ENCODE measurements at regions not wholly inside any gene's neighbourhood (a gene's known extent, or its start where the extent isn't known, plus 50 kb on each side); places are given as distances from the start of the nearest gene placed in this dataset.
A peak's percentile ranks its signal among the peaks of the same experiment; 100 is the strongest.

GRCh38 chr18:76656925-76657827, 162.1 kb upstream of the ZNF516 start:
- Histone ChIP-seq H3K56ac (replicated peaks; ENCODE audit: insufficient read length, low read depth, low read length) (no peak overlapping the region), H4K5ac (ENCODE audit: insufficient read length, low read depth, low read length) (no peak overlapping the region), H3K4me1 (replicated peaks in 1 of 4; ENCODE audit: control insufficient read depth in 3 of 4, insufficient read depth in 4 of 4, low read length in 3 of 4) (no peaks in the 10 kb centered on the region), H3K23ac (ENCODE audit: insufficient read length) (no peak overlapping the region), H3K23me2 (ENCODE audit: low read depth, low read length) (no peaks in the 10 kb centered on the region), H3K79me1 (ENCODE audit: low read depth, low read length) (no peaks in the 10 kb centered on the region), H2BK5ac (ENCODE audit: low read depth, low read length) (no peak overlapping the region), H2BK20ac (ENCODE audit: low read length) (peak overlapping the region; percentile 49; the same call in 1 of the 2 replicates), H4K8ac (ENCODE audit: extremely low read depth, insufficient read depth, low read length) (no peak overlapping the region), H3K9me3 (ENCODE audit: insufficient read depth in 2 of 2, low read depth in 1 of 2, low read length in 1 of 2) (no peaks in the 10 kb centered on the region), H2AFZ (ENCODE audit: low read length) (no peak overlapping the region), H3K27ac (ENCODE audit: low read depth, low read length) (no peak overlapping the region), H4K20me1 (replicated peaks in 1 of 2; ENCODE audit: control insufficient read depth in 1 of 2, insufficient read depth in 2 of 2, low read length in 2 of 2) (no peaks in the 10 kb centered on the region), H3K27me3 (replicated peaks in 1 of 4; ENCODE audit: control insufficient read depth in 3 of 4, extremely low read depth in 1 of 4, insufficient read depth in 3 of 4, low read length in 3 of 4) (no peaks in the 10 kb centered on the region), H3K4ac (replicated peaks; ENCODE audit: insufficient read length, low read depth, low read length) (no peak overlapping the region), H2AK5ac (ENCODE audit: low read depth, low read length) (no peak overlapping the region), H2BK15ac (ENCODE audit: low read length) (no peak overlapping the region), H3K4me2 (ENCODE audit: insufficient read depth in 1 of 2, low read depth in 2 of 2, low read length in 2 of 2) (no peak overlapping the region), H3K36me3 (ENCODE audit: control insufficient read depth in 2 of 4, insufficient read depth in 4 of 4, low read length in 3 of 4) (no peaks in the 10 kb centered on the region), H2BK120ac (replicated peaks; ENCODE audit: low read depth, low read length) (no peak overlapping the region), H3K4me3 (ENCODE audit: extremely low read depth in 1 of 4, insufficient read depth in 2 of 4, low read depth in 3 of 4, low read length in 4 of 4) (no peak overlapping the region), H4K91ac (replicated peaks; ENCODE audit: insufficient read length, low read length) (no peak overlapping the region), H2BK12ac (ENCODE audit: low read depth, low read length) (no peak overlapping the region), H3K18ac (ENCODE audit: extremely low read depth, low read length) (no peak overlapping the region), H3K14ac (ENCODE audit: insufficient read length) (no peak overlapping the region), H3K9ac (replicated peaks in 1 of 4; ENCODE audit: extremely low read depth in 1 of 4, low read depth in 3 of 4, low read length in 3 of 4) (no peak overlapping the region), H3K79me2 (ENCODE audit: control insufficient read depth in 1 of 2, insufficient read depth in 2 of 2, low read length in 2 of 2) (no peaks in the 10 kb centered on the region)
- 75% methylated on average over 8 of the region's 8 CpGs; no CpG with 5 or more reads in 1 of the 2 experiments for WGBS, 2 experiments (ENCODE audit: extremely low coverage in 1 of 2, insufficient coverage in 1 of 2, insufficient read length in 1 of 2, insufficient replicate concordance in 2 of 2, low coverage in 1 of 2, low lambda C conversion rate in 2 of 2, missing lambda C conversion rate in 1 of 2)
- ChIA-PET CTCF (ENCODE audit: partially characterized antibody) (interaction anchor here (0.6 to 7.5 kb wide), 35 partner anchors 10 to 360 kb away, joined by 3 to 131 read pairs (median 6); no protein-coding TSS in a partner anchor), POLR2A (ENCODE audit: partially characterized antibody) (no interaction called here)
- no peak for DNase-seq (ENCODE audit: low read depth in 1 of 2, low spot score in 2 of 2)
- no peak for FAIRE-seq
- peak in 2 of 3 experiments; percentile 24 to 34; a peak in 2 of 4 replicates for TF ChIP-seq CTCF (IDR thresholded peaks at IDR 0.05; ENCODE audit: control extremely low read depth in 1 of 3, insufficient read depth in 1 of 3, low read depth in 1 of 3, low read length in 3 of 3)
- TF ChIP-seq SP1 (IDR thresholded peaks at IDR 0.05; ENCODE audit: low read depth, low read length) = no peak
- no peak for TF ChIP-seq BRCA1 (IDR thresholded peaks at IDR 0.05; ENCODE audit: low read depth, low read length)
- TF ChIP-seq PHF8 (conservative IDR thresholded peaks at IDR 0.05; ENCODE audit: low read depth, low read length) = no peak
- peak; percentile 53 to 57 for TF ChIP-seq RAD21 (IDR thresholded peaks at IDR 0.05 in 1 of 2, conservative IDR thresholded peaks at IDR 0.05 in 1 of 2; ENCODE audit: low read depth in 2 of 2, low read length in 2 of 2)
- no peak for TF ChIP-seq ASH2L (IDR thresholded peaks at IDR 0.05; ENCODE audit: low read length)
- no peak for TF ChIP-seq SUZ12 (IDR thresholded peaks at IDR 0.05; ENCODE audit: low read length)
- TF ChIP-seq CHD2 (IDR thresholded peaks at IDR 0.05; ENCODE audit: low read length) = no peak
- TF ChIP-seq GABPA (IDR thresholded peaks at IDR 0.05; ENCODE audit: borderline replicate concordance, insufficient read depth, low read length) = no peak
- TF ChIP-seq MAFK (IDR thresholded peaks at IDR 0.05; ENCODE audit: low read depth, low read length) = no peak

All from H1 (cell line).